HG03066 (cell line): ENCODE measurements at regions not wholly inside any gene's neighbourhood (a gene's known extent, or its start where the extent isn't known, plus 50 kb on each side); places are given as distances from the start of the nearest gene placed in this dataset.

Experiments used
- ATAC-seq: cut with Tn5 transposase; IDR thresholded peaks from one replicate; pipeline ENCODE4 v1.9.1; 2021; ENCODE audit warnings: low read depth; ENCODE audit not compliant: unreplicated experiment

GRCh38 chr2:45154606-45155155, 145.4 kb upstream of the SIX2 start:
- no peak for ATAC-seq

- ATAC-seq, result no peak
These were observed 144.9 kb upstream of the SIX2 start for GRCh38 chr2:45154144-45154543.

- no peak for ATAC-seq
These were observed 143.9 kb upstream of the SIX2 start for GRCh38 chr2:45153121-45153520.

- ATAC-seq, result no peak
These were observed 143.4 kb upstream of the SIX2 start for GRCh38 chr2:45152691-45153090.

GRCh38 chr2:45145073-45145899, 136.0 kb upstream of the SIX2 start:
- no peak for ATAC-seq

GRCh38 chr2:45141883-45142866, 132.9 kb upstream of the SIX2 start:
- ATAC-seq, result peak; percentile 81

- no peak for ATAC-seq
These were observed 131.4 kb upstream of the SIX2 start for GRCh38 chr2:45140675-45141074.

GRCh38 chr2:45138904-45139303, 129.7 kb upstream of the SIX2 start:
- ATAC-seq, result no peak

GRCh38 chr2:45137966-45138695, 128.9 kb upstream of the SIX2 start:
- no peak for ATAC-seq

- no peak for ATAC-seq
These were observed 125.5 kb upstream of the SIX2 start for GRCh38 chr2:45134726-45135125.

- no peak for ATAC-seq
These were observed 124.8 kb upstream of the SIX2 start for GRCh38 chr2:45134014-45134413.

- ATAC-seq, result no peak
These were observed 123.3 kb upstream of the SIX2 start for GRCh38 chr2:45132551-45132950.

- no peak for ATAC-seq
These were observed 122.3 kb upstream of the SIX2 start for GRCh38 chr2:45131587-45131986.

GRCh38 chr2:45130736-45131135, 121.5 kb upstream of the SIX2 start:
- no peak for ATAC-seq

- no peak for ATAC-seq
These were observed 119.3 kb upstream of the SIX2 start for GRCh38 chr2:45128580-45128997.

GRCh38 chr2:45127891-45128290, 118.6 kb upstream of the SIX2 start:
- ATAC-seq, result no peak

GRCh38 chr2:45127321-45127720, 118.1 kb upstream of the SIX2 start:
- no peak for ATAC-seq

GRCh38 chr2:45125232-45125631, 116.0 kb upstream of the SIX2 start:
- no peak for ATAC-seq

GRCh38 chr2:45124456-45124855, 115.2 kb upstream of the SIX2 start:
- ATAC-seq, result no peak

- no peak for ATAC-seq
These were observed 114.4 kb upstream of the SIX2 start for GRCh38 chr2:45123521-45124191.
